Neural cell (in vitro differentiated cells): ENCODE measurements at regions not wholly inside any gene's neighbourhood (a gene's known extent, or its start where the extent isn't known, plus 50 kb on each side); places are given as distances from the start of the nearest gene placed in this dataset.

Experiments used
- H2AFZ ChIP-seq: fragments of 200-600, 300-800 bp; sonication (generic), shearing (Covaris generic); 2 replicates; pipeline ENCODE4 v1.6.0; 2014; ENCODE audit warnings: low read depth, mild to moderate bottlenecking, antibody characterized with exemption, low read length, moderate library complexity
- H3F3A ChIP-seq: fragments of 200-600 bp; shearing (Covaris generic); 2 replicates; pipeline ENCODE4 v1.6.1; 2016; ENCODE audit warnings: mild to moderate bottlenecking, moderate library complexity, mixed read lengths, antibody characterized with exemption, low read length; ENCODE audit not compliant: insufficient read depth, poor library complexity, severe bottlenecking
- H3K27ac ChIP-seq: fragments of 200-600, 300-800 bp; sonication (generic), shearing (Covaris generic); 2 replicates; pipeline ENCODE4 v1.5.1; 2014; ENCODE audit warnings: mild to moderate bottlenecking, low read length, moderate library complexity
- H3K27me3 ChIP-seq: fragments of 300-800, 200-600 bp; sonication (generic), shearing (Covaris generic); 2 replicates; pipeline ENCODE4 v1.6.0; 2014; ENCODE audit warnings: mild to moderate bottlenecking, low read depth, low read length, moderate library complexity; ENCODE audit not compliant: insufficient read depth
- H3K36me3 ChIP-seq: fragments of 300-800, 200-600 bp; sonication (generic), shearing (Covaris generic); 2 replicates; pipeline ENCODE4 v1.5.1; 2014; ENCODE audit warnings: mild to moderate bottlenecking, antibody characterized with exemption, low read length, moderate library complexity; ENCODE audit not compliant: insufficient read depth
- H3K4me2 ChIP-seq: fragments of 300-800, 200-600 bp; sonication (generic), shearing (Covaris generic); 2 replicates; pipeline ENCODE4 v1.6.0; 2014; ENCODE audit warnings: mild to moderate bottlenecking, low read length
- H3K4me3 ChIP-seq: fragments of 300-800, 200-600 bp; sonication (generic), shearing (Covaris generic); 2 replicates; pipeline ENCODE4 v1.5.1; 2014; ENCODE audit warnings: mild to moderate bottlenecking, low read length, moderate library complexity
- H3K79me2 ChIP-seq: fragments of 200-600 bp; shearing (Covaris generic); replicated peaks from 2 replicates; pipeline ENCODE4 v1.6.0; 2014; ENCODE audit warnings: mild to moderate bottlenecking, low read length, moderate library complexity; ENCODE audit not compliant: insufficient read depth
- H3K9ac ChIP-seq: fragments of 300-800, 200-600 bp; sonication (generic), shearing (Covaris generic); 2 replicates; pipeline ENCODE4 v1.6.1; 2016; ENCODE audit warnings: mild to moderate bottlenecking, low read length, mixed read lengths
- H3K9me2 ChIP-seq: fragments of 200-600 bp; shearing (Covaris generic); 2 replicates; pipeline ENCODE4 v1.6.1; 2016; ENCODE audit warnings: mild to moderate bottlenecking, low read length, mixed read lengths; ENCODE audit not compliant: insufficient read depth
- H3K9me3 ChIP-seq: fragments of 200-600, 300-800 bp; sonication (generic), shearing (Covaris generic); 2 replicates; pipeline ENCODE4 v1.6.1; 2016; ENCODE audit warnings: mild to moderate bottlenecking, mixed run types, low read length, moderate library complexity, mixed read lengths
- H4K20me1 ChIP-seq: fragments of 200-600 bp; shearing (Covaris generic); 2 replicates; pipeline ENCODE4 v1.6.1; 2016; ENCODE audit warnings: mild to moderate bottlenecking, mixed run types; ENCODE audit not compliant: insufficient read depth
- CTCF ChIP-seq: fragments of 450-650 bp; IDR thresholded peaks from 2 replicates; pipeline ENCODE4 v1.5.1; 2014; ENCODE audit warnings: antibody characterized with exemption, mild to moderate bottlenecking, moderate library complexity; ENCODE audit not compliant: poor library complexity, severe bottlenecking
- EP300 ChIP-seq: fragments of 450-650 bp; conservative IDR thresholded peaks from 2 replicates; pipeline ENCODE4 v1.6.1; 2014; ENCODE audit warnings: antibody characterized with exemption, mild to moderate bottlenecking, moderate library complexity; ENCODE audit not compliant: poor library complexity, severe bottlenecking
- EZH2 ChIP-seq: fragments of 200-600, 300-800 bp; shearing (Covaris generic), sonication (generic); IDR thresholded peaks from 2 replicates; pipeline ENCODE4 v1.6.1; 2014; ENCODE audit warnings: antibody characterized with exemption, low read length, borderline replicate concordance, mild to moderate bottlenecking; ENCODE audit not compliant: insufficient read depth, poor library complexity, severe bottlenecking
- MXI1 ChIP-seq: fragments of 450-650 bp; conservative IDR thresholded peaks from 2 replicates; pipeline ENCODE4 v1.6.1; 2014; ENCODE audit warnings: antibody characterized with exemption, mild to moderate bottlenecking; ENCODE audit not compliant: poor library complexity, severe bottlenecking
- POLR2AphosphoS5 ChIP-seq: IDR thresholded peaks from 2 replicates; pipeline ENCODE4 v1.6.1; 2012
- RAD21 ChIP-seq: fragments of 450-650 bp; conservative IDR thresholded peaks from 2 replicates; pipeline ENCODE4 v1.6.1; 2014; ENCODE audit warnings: antibody characterized with exemption, mild to moderate bottlenecking, moderate library complexity
- REST ChIP-seq: IDR thresholded peaks from 2 replicates; pipeline ENCODE4 v1.6.1; 2012; ENCODE audit warnings: borderline replicate concordance
- SMC3 ChIP-seq: fragments of 450-650 bp; conservative IDR thresholded peaks from 2 replicates; pipeline ENCODE4 v1.6.1; 2014; ENCODE audit warnings: antibody characterized with exemption, mild to moderate bottlenecking, moderate library complexity; ENCODE audit not compliant: poor library complexity
- TAF1 ChIP-seq: IDR thresholded peaks from 2 replicates; pipeline ENCODE4 v1.6.1; 2012; ENCODE audit warnings: low read depth

GRCh38 chr7:22633954-22634474 lies 93.0 kb upstream of the IL6 start:
- Histone ChIP-seq H3K27me3 (no peaks in the 10 kb centered on the region), H2AFZ (no peak overlapping the region), H3K4me3 (no peak overlapping the region), H3K27ac (no peak overlapping the region), H3F3A (no peaks in the 10 kb centered on the region), H3K9ac (no peak overlapping the region), H4K20me1 (no peaks in the 10 kb centered on the region), H3K79me2 (no peaks in the 10 kb centered on the region), H3K9me3 (no peaks in the 10 kb centered on the region), H3K4me2 (no peak overlapping the region), H3K36me3 (no peaks in the 10 kb centered on the region), H3K9me2 (no peaks in the 10 kb centered on the region)
- no peak for TF ChIP-seq RAD21
- TF ChIP-seq EZH2, result no peak
- no peak for TF ChIP-seq CTCF
- TF ChIP-seq TAF1, result no peak
- TF ChIP-seq MXI1, result no peak
- TF ChIP-seq EP300, result no peak
- TF ChIP-seq POLR2AphosphoS5, result no peak
- no peak for TF ChIP-seq REST
- no peak for TF ChIP-seq SMC3

- Histone ChIP-seq H3F3A (no peaks in the 10 kb centered on the region), H3K9ac (no peak overlapping the region), H3K27me3 (no peaks in the 10 kb centered on the region), H3K9me3 (no peaks in the 10 kb centered on the region), H2AFZ (no peak overlapping the region), H4K20me1 (no peaks in the 10 kb centered on the region), H3K79me2 (no peaks in the 10 kb centered on the region), H3K9me2 (no peaks in the 10 kb centered on the region), H3K4me3 (no peak overlapping the region), H3K36me3 (no peaks in the 10 kb centered on the region), H3K4me2 (no peak overlapping the region), H3K27ac (no peak overlapping the region)
- TF ChIP-seq MXI1 (no peak), SMC3 (no peak), TAF1 (no peak), EP300 (no peak), CTCF (no peak), POLR2AphosphoS5 (no peak), REST (no peak), EZH2 (no peak), RAD21 (no peak)
Observed at GRCh38 chr7:22633286-22633953, 93.6 kb upstream of the IL6 start.
